IPS-NIHi7 (cell line): ENCODE measurements at regions not wholly inside any gene's neighbourhood (a gene's known extent, or its start where the extent isn't known, plus 50 kb on each side); places are given as distances from the start of the nearest gene placed in this dataset.
"Not testable (repeated sequence)": the region's sequence is repeated elsewhere in the genome, so short reads cannot be mapped to it uniquely, and the experiment has no call there.

ENCODE experiments used
- DNase-seq: peaks from one replicate; pipeline ENCODE4 v3.0.0; 2012; ENCODE audit warnings: mixed read lengths; ENCODE audit errors: extremely low spot score

DNA sequence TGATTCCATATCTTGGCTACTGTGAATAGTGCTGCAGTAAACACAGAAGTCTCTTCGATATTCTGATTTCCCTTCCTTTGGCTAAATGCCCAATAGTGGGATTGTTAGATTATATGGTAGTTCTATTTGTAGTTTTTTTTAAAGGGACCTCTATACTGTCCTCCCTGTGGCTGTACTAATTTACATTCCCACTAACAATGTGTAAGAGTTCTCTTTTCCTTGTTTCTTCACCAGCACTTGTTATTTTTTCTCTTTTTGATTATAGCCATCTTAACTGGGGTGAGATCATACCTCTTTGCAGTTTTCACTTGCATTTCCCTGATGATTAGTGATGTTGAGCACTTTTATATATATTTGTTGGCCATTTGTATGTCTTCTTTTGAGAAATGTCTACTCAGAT is 102.0 kb downstream of the CARTPT start:
- DNase-seq = no peak

DNA sequence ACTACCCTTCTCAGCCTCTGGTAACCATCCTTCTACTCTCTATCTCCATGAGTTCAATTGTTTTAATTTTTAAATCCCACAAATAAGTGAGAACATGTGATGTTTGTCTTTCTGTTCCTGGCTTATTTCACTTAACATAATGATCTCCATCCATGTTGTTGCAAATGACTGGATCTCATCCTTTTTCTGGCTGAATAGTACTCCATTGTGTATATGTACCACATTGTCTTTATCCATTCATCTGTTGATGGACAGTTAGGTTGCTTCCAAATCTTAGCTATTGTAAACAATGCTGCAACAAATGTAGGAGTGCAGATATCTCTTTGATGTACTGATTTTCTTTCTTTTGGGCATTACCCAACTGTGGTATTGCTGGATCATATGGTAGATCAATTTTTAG is 103.0 kb downstream of the CARTPT start:
- not testable (repeated sequence) for DNase-seq

DNA sequence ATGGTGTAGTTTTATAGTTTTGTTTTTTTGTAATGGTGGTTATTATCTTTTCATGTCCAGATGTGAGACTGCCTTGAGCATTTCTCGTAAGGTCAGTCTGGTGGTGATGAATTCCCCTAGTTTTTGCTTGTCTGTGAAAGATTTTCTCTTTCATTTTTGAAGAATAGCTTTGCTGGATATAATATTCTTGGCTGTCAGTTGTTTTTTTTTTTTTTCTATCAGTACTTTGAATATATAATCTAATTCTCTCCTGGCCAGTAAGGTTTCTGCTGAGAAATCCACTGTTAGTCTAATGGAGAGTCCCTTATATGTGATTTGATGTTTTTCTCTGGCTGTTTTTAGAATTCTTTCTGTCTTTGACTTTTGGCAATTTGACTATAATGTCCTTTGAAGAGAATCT is 106.9 kb downstream of the CARTPT start:
- no peak for DNase-seq

DNA sequence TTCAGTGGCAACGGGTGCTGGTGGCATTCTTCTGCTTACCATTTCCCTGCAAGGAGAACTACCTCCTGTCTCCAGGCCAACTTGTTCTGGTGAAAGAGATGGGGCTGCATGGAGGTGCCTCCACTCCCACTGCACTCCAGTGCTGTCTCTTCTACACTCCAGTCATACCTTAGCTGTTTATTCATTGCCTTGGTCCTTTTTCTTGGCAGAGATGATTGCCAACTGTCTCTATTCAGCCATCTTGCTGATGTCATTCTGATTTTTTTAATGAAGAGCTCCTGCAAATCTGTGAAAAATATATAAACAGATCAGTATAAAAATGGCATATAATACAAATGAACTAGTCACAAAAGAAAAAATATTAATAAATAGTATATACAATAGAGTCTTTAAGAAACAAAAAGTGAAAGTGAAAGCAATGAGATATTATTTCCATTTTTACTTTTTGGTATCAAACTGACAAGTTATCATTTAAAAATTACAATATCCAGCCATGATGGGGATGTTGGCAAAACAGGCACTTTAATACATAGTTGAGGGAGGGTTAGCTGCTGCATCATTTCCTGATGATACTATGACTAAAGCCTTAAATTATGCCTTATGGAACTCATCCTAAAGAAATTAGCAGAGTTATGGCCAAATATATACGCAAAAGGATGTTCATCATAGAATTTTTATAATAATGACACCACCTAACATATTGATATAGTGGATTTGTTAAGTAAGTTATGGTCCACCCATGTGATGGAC is 109.4 kb downstream of the CARTPT start:
- no peak for DNase-seq

DNA sequence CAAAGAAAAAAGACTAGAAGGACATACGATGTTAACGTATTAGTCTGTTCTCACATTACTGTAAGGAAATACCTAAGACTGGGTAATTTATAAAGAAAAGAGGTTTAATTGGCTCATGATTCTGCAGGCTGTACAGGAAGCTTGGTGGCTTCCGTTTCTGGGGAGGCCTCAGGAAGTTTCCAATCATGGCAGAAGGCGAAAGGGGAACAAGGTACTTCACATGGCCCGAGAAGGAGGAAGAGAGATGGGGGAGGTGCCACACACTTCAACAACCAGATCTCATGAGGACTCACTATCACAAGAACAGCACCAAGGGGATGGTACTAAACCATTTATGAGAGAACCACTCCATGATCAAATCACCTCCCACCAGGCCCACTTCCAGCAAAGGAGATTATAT is 110.1 kb downstream of the CARTPT start:
- DNase-seq = no peak

DNA sequence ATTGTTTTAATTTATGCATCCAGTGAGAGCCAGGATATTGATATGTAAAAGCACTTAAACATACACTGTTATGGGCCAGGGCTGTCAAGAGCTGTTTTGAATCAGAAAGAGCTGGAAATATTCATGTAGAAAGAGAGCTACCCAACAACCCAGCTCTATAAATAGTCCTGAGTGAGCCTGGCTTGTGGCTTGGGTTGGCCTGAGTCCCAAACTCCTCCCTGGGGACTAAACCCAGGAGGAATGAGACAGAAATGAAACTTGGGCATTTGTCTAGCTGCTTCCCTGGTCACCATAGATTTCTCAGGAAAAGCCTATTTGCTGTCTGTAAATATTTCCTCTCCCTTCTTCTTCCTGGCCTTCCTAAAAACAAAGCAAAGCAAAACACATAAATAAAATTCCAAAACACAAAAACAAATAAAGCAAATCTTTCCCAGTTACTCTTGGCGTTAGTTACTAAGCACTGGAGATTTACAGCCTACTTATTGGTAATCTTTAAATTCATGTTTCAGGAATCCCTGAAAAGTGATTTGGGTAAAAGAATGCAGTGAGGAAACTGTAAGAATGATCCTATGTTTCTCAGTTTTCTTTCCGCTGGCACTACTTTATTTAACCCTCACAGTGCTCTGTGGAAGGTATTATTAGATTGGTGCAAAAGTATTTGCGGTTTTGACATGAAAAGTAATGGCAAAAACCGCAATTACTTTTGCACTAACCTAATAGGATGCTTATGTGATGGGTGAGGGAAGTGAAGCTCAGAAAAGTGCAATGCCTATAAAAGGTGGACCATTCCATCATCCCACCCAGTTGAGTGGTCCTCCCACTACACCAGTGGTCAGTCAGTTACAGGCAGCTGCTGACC is 111.8 kb downstream of the CARTPT start:
- DNase-seq = no peak

DNA sequence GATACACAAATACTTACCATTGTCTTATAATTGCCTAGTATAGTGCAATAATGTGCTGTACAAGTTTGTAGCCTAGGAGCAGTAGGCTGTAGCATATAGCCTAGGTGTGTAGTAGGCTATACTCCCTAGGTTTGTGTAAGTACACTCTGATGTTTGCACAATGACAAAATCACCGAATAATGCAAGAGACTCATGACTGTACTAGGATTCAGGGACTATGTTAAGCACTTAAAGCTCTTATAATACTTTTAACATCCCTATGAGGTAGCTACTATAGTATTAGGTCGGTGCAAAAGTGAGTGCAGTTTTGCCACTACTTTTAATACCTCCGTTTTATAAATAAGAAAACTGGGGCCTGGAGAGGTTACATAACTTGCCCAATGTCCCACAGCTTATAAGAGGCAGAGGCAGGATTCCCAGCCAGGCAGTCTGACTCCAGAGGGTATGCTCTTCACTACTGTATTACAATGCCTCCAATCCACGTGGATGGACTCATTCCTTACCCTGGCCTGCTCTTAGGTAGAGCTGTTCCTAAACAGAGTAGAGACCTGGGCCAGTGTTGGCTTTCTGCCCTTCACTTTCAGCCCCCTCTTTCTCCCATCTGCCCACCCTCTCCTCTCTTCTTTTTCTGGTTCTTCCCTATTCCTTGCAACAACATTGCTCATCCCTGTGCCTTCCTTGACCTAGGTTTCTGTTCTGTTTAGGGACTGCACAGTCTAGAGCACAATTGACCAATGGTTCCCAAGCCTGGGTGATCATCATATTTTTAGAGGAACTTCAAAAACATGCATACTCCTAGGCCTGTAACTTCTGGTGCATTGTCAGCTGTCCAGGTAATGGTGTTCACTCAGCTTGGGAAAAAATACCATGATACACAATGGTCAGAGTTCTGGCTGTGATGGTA is 114.0 kb downstream of the CARTPT start:
- DNase-seq = no peak

DNA sequence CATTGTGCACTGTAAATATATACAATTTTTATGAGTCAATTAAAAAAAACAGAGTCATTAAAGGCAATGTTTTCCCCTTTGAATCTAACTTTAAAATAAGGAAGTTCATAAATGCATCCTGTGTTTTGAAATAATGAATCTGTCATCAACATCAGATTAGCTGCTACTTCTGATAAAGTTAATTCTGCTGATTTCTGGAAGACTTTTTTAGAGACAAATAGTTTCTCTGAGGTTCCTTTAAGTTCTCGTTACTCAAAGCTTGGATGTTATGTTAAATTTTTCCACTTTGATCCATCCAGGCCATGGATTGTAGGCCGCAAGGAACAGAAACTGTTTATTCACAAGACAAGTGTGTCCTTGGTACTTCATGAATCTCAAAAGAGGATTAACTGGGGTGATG is 115.5 kb downstream of the CARTPT start:
- DNase-seq = no peak

DNA sequence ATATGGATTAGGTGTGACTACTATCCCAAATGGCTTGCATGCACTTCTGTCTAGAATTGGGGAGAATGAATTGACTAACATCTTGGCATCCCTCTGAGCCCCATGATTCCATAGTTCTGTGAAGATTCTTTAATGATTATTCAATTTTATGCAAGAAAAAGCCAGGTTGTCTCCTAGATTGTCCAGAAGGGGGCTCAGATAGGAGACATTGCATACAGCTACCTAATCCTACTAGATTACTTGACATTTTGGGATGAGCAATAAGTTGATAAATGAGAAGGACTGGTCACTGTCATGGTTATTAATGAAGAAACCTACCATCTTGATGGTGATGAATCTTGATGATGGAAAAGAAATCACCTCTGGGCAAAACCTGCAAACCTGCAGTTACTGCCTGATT is 117.0 kb downstream of the CARTPT start:
- no peak for DNase-seq

DNA sequence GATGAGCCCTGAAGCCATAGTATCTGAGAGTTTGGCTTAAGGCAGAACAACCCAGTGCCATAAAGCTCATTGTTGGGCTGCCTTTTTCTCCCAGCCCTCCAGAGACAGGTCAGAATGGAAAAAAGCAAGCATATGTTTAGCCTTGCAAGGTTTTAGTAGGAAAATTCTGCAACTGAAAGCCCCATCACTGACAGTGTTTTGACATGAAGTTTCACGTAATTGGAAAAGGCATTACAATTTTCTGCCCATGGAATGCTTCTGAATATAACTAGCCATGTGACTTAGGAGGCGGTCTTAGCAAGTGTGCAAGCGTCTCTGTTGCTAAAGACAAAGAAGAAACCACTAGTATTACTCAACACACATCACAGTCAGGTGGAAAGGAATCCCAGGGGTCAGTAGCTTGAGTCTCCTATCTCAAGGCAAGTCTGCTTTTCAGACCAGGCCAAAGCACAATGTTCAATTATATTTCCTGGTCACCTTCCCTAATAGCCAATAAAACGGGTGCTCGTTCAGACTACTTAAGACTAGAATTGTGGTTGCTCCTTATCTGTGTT is 117.6 kb downstream of the CARTPT start:
- DNase-seq = no peak

DNA sequence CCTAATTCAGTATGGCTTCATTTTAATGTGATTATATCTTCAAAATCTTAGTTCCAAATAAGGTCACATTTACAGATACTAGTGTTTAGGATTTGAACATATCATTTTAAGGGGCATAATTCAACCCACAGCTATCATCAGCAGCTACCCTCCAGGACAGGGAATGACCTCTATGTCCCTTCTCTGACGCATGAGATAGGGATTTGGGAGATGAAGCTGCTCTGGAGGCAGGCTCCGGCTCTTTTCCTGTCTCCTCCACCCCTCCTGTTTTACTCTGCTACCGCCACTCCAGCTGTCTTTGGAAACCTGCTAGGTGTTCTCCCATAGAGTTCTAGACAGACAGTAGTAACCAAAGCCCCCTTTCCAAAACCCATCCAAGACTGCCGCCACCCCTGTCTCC is 119.2 kb downstream of the CARTPT start:
- no peak for DNase-seq

DNA sequence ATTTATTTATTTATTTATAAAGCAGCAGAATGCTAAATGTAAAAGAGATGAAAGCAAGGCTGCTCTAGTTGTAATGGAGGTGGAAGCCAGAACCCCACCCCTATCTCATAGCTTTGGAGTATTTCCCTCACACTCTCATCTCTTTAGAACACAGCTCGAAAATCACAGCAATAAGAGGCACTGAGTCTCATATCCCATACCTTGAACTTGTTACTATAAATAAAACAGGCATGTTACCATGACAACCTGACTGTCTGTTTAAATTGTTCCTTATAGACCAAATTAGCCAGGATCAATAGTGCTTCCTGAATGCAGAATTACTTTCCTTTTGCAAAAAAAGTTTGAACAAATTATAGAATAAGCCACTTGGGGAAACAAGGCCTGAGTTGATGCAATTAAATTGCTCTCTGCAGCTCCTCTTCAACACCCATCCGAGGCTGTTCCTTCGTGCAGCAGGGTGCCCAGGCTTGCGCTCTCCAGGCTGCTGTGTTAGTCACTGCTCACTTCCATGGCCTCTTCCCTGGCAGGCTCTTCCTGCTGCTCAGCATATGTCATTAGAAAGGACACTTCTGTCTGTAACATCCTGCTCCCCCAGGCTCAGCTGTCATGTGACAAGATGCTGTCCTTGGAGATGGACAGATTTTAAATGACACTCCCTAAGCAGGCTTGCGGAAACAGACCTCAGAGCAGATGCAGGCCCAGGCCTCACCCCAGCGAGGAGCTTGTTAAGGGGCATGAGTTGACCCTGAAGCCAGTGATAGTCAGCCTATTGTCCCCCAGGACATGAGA is 120.2 kb downstream of the CARTPT start:
- DNase-seq = no peak

DNA sequence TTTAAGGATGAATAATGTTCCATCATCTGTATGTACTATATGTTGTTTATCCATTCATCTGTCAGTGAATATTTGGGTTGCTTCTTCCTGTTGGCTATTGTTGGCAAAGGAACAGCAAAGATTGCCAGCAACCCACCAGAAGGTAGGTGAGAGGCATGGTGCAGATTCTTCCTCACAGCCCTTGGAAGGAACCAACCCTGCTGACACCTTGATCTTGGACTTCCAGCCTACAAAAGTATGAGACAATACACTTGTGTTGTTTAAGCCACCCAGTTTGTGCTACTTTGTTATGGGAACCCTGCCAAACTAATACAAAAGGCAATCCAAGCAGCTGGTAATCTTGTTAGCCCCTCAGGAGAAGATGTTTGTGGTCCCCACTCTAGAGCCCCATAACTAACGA is 122.0 kb downstream of the CARTPT start:
- DNase-seq = no peak

DNA sequence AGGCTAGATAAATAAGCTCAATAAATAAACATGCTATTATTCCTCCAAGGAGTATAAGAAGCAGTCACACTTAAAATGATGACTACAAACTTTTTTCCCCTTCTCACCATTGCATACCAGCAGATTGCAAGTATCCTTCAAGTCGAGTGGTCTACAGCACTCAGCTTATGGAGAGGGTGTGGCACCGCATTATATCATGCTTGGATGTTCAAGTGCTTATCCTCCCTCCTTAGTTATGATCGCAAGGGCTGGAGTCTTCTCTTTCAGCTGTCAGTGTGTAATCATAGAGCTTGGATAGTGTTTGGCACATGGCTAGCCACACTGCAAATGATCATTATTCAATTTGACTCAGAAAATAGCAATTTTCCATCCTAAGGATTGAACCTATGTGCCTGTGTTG is 124.0 kb downstream of the CARTPT start:
- no peak for DNase-seq

DNA sequence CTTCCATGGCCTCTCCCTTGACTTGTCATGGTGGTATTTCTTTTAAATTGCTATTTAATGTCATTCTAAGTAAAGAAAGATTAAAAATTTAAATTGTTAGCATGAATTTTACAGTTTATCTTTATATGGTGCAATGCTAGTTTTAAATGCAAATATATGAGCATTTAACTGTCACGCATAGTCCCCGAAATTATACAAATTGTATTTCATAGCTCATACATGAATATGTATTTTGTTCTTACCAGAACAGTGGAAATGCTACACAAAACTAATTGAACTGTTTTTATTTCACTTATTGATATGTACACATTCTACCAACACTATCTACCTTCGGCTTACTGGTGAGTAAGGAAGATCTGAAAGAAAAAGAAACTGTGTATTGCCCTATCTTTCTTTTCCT is 125.8 kb downstream of the CARTPT start:
- DNase-seq = no peak

DNA sequence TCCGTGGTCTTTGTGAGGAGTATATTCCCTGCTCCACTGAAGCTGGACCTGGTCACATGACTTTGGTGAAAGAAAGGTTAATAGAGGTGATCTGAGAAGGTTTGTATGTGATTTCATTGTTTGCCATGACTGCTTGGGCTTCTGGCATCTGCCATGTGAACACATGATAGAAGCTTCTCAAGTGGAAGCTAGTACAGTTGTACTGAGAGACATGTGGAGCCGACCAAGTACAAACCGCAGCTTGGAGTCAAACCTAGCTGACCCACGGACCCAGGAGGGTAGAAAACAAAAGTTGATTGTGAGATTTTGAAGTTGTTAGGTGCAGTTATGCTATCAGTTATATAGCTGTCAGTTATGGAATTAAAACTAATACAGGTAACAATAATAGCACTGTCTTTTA is 140.4 kb downstream of the CARTPT start:
- no peak for DNase-seq

DNA sequence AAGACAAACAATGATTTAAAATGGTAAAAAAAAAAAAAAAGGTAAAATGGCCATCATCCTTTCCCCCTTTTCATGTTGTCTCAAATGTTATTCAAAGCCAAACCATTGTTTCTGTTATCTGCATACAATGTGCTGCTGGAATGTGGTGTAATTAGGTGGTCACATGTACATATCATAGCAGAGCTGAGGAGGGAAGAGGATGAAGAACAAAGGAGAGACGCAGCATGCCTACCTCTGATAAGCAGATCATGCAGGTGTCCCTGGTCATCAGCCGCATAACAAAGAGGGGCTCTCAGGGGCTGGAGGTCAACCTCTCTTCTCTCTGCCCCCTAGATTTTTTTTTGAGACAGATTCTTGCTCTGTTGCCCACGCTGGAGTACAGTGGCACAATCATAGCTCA is 141.0 kb downstream of the CARTPT start:
- peak; percentile 35 for DNase-seq

DNA sequence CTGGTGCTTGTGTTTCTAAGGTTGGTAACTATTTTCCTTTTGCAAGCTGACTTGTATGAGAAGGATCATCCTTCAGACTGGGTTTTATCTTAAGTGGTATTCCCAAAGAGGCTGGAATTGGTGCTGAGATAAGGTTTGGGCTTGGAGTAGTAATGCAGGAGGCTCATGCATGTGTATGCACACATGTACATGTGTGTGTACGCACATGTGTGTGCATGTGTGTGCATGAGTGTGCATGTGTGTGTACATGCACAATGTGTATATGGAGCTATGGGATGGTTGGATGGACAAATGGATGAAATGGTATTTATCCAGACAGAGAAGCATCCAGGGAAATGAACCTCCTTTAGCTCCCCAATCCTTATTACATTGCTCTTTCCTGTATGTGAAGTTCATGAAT is 142.6 kb downstream of the CARTPT start:
- DNase-seq = no peak

DNA sequence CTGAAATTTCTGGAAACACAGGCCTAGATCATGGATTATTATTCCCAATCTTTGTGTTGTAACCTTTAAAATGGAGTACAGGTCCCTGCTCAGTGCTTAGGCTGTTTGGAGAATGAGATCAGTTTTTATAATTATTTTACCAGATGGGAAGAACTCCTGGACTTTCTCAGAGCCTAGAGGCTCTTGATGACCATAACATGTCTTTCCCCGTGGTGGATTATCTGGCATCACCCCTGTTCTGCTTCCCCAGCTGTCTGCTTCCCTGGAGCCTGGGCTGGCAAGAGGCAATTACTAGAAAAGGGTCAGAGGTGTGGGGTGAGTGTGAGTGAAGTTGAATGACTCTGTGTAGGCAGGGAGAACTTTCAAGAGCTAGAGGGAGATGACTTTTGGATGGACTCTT is 143.0 kb downstream of the CARTPT start:
- DNase-seq = no peak

DNA sequence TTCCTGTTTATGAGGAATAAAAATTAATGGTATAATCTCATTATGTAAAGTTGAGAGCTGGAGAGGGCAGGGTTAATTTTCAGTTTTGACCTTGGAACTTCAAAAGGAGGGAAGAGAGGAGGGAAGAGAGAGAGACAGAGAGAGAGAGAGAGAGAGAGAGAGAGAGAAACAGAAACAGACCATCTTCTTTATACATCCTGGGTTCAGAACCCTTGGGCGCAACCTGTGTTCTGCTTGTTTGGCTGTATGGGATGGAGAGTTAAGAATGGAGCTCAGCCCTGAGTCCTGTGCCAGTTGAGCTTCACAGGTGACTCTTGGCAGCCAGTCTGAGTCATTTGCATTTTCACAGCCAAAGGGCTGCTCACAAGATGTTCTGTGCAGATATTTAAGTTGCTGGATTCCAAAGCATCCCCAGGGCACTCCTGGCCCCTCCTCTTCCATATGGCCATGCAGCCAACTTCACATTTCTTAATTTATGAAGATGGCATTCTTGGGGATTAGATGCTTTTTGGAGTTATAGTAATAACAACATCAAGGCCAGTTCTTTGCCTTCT is 143.5 kb downstream of the CARTPT start:
- no peak for DNase-seq
